ENCODE measurements at regions not wholly inside any gene's neighbourhood (a gene's known extent, or its start where the extent isn't known, plus 50 kb on each side); places are given as distances from the start of the nearest gene placed in this dataset.

DNA sequence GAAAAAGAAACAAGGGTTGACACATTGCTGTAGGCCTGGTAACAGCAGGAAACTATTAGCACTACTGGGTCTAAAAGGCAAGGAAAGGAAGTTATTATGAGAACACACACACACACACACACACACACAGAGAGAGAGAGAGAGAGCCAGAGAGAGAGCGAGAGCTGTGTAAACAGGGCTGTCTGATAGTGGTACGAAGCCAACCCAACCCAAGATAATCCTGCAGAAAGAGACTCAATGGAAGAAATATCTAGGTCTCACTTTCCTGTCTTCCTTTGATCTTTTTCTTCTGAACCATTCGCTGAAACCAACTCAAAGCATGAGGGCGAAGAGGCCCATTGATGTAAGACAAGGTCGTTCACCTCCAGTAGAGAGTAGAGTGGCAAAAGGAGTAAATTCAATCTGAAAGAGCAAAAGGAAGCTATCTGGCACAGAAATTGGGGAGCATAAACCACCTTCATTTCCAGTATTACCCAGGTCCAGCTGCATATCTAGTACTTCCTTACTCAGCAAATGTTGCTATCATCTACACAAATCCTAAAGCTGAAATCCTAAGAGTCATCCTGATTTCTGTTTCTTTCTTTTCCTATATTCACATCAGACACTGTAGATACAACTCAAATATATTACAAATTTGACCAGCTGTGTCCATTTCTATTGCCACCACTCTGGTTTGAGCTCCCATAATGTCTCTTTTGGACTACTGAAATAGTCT lies 110.2 kb downstream of the TMEM26 start:
- TF ChIP-seq, protein P1, sequence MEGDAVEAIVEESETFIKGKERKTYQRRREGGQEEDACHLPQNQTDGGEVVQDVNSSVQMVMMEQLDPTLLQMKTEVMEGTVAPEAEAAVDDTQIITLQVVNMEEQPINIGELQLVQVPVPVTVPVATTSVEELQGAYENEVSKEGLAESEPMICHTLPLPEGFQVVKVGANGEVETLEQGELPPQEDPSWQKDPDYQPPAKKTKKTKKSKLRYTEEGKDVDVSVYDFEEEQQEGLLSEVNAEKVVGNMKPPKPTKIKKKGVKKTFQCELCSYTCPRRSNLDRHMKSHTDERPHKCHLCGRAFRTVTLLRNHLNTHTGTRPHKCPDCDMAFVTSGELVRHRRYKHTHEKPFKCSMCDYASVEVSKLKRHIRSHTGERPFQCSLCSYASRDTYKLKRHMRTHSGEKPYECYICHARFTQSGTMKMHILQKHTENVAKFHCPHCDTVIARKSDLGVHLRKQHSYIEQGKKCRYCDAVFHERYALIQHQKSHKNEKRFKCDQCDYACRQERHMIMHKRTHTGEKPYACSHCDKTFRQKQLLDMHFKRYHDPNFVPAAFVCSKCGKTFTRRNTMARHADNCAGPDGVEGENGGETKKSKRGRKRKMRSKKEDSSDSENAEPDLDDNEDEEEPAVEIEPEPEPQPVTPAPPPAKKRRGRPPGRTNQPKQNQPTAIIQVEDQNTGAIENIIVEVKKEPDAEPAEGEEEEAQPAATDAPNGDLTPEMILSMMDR (IDR thresholded peaks at IDR 0.05; ENCODE audit: low read depth, low read length): no peak
- no peak overlapping the region for H3K4me3 ChIP-seq (ENCODE audit: low read depth, low read length)

DNA sequence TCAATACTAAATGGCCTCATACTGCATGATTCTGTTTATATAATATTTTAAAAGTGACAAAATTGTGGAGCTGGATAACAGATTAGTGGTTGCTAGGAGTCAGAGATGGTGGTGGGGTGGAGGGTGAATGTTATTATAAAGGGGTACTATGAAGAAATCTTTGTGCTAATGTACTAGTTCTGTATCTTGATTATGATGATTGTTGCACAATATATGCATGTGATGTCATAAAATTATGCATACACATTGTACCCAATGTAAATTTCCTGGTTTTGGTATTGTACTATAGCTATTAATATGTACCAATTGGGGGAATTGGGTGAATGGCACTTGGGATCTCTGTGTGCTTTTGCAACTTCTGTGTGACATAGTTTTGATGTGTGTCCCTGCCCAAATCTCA lies 112.2 kb downstream of the TMEM26 start:
- no peak overlapping the region for H3K4me3 ChIP-seq (ENCODE audit: low read depth, low read length)
- TF ChIP-seq, protein P1 (IDR thresholded peaks at IDR 0.05; ENCODE audit: low read depth, low read length): no peak

DNA sequence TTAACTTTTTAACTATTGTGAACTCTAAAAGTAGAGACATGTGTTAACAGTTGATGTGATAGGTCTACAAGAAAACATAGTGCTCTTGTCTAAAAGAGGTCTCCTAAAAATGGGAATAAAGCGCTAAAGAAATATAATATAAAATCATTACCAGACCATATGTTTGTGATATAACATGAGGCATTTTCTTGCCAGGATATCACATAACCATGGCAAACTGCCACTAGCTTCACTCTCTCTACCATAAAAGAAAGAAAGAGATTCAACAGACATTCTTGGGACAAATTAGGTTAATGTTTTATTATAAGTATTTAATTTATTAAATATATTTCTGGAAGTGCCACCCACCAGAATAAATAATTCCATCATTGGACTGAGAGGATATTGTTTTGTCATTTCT lies 115.0 kb downstream of the TMEM26 start:
- TF ChIP-seq, protein P1 (IDR thresholded peaks at IDR 0.05; ENCODE audit: low read depth, low read length): no peak
- H3K4me3 ChIP-seq (ENCODE audit: low read depth, low read length): no peak overlapping the region

DNA sequence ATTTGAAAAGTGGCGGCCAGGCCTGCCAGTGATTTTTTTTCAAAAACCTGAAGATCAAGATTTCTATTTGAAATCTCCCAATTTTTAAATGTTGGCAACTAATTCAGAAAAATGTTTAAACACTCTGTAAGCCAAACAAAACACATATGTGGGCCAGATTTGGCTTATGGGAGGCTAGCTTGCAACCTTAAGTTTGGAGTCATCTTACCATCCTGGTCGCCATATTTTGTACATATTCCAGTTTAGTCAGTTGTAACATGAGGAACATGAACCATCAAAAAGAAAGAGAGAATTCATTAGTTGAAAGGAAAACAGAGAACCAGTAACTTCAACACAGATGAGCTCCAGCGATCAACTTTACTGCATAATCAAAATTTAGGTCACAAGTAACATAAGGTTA lies 115.4 kb downstream of the TMEM26 start:
- TF ChIP-seq, protein P1 (IDR thresholded peaks at IDR 0.05; ENCODE audit: low read depth, low read length): no peak
- H3K4me3 ChIP-seq (ENCODE audit: low read depth, low read length): no peak overlapping the region

DNA sequence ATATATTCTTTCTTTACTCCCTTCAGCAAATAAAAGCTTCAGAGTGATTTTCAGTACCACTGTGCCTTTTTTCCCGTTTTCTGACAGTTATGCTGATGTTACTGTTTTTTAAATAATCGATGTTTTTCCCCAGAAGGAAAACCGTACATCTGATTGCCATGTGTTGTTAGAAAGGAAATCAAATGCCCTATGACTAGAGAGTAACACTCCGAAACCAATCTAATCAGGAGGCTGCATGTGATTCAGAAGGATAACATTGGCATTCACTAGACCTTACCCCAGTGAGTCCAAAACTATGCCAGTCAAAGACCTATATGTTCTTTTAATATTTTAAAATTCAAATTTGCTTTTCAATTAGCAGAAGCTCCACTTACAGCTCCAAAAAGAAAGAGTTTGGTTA lies 116.3 kb downstream of the TMEM26 start:
- TF ChIP-seq, protein P1 (IDR thresholded peaks at IDR 0.05; ENCODE audit: low read depth, low read length): no peak
- H3K4me3 ChIP-seq (ENCODE audit: low read depth, low read length): no peak overlapping the region

DNA sequence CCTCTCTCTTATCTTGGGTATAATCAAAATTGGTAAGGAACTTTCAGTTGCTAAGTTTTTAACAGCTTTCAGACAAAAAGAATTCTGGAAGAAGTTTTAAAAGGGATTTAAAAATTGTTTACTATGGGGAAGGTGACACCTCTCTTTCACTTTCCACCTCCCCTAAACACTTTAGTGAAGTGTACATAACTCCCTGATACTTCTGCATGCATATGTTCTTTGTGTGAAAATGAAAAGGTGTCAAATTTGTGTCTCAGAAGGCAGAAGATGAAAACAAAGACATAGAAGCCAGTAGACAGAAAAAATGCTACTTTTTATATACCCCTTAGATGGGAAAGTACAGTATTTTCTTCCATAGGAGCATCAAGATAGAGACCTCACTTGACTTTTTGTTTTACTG lies 117.8 kb downstream of the TMEM26 start:
- TF ChIP-seq, protein P1 (IDR thresholded peaks at IDR 0.05; ENCODE audit: low read depth, low read length): no peak
- no peak overlapping the region for H3K4me3 ChIP-seq (ENCODE audit: low read depth, low read length)

DNA sequence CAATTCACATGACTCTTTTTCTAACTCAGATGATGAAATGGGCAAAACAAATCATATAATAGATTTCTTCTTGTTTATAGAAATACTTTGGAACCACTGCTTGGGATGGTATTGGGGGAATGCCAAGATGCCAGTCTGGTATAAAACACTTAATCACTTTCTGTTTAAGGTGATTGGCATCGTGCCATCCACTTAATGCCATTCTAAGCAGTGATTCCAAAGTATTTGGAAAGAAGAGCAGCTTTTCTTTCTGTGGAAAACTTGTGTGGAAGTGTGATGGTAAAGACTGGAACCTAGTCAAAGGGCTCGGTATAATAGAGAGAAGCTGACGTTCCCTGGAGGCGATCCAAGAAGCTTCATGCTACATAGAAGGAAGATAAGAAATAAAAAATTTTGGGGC lies 120.6 kb downstream of the TMEM26 start:
- TF ChIP-seq, protein P1 (IDR thresholded peaks at IDR 0.05; ENCODE audit: low read depth, low read length): no peak
- no peak overlapping the region for H3K4me3 ChIP-seq (ENCODE audit: low read depth, low read length)

Data from WI38 (cell line).